ENCODE measurements at regions not wholly inside any gene's neighbourhood (a gene's known extent, or its start where the extent isn't known, plus 50 kb on each side); places are given as distances from the start of the nearest gene placed in this dataset.

GRCh38 chr13:85575110-85575509, 224.1 kb downstream of the SLITRK6 start:
- TF ChIP-seq CTCF (IDR thresholded peaks at IDR 0.05) (no peak), EZH2phosphoT487 (IDR thresholded peaks at IDR 0.05) (no peak), EZH2 (IDR thresholded peaks at IDR 0.05) (no peak)
- H3K9me3 Mint-ChIP-seq, result peaks cover 2% of the 10 kb centered on the region
- Histone ChIP-seq H3K9me3 (ENCODE audit: low read depth) (no peaks in the 10 kb centered on the region), H3K79me2 (ENCODE audit: low read depth) (no peaks in the 10 kb centered on the region), H3K9ac (no peak overlapping the region), H3K27ac (no peak overlapping the region), H4K20me1 (ENCODE audit: low read depth) (no peaks in the 10 kb centered on the region), H3K4me2 (no peak overlapping the region), H2AFZ (replicated peaks) (no peak overlapping the region), H3F3A (ENCODE audit: low read depth) (no peaks in the 10 kb centered on the region), H3K4me1 (no peaks in the 10 kb centered on the region), H3K4me3 (no peak overlapping the region), H3K27me3 (no peaks in the 10 kb centered on the region), H3K36me3 (no peaks in the 10 kb centered on the region)
- no peaks in the 10 kb centered on the region for H3K4me1 Mint-ChIP-seq
- H3K36me3 Mint-ChIP-seq, result no peaks in the 10 kb centered on the region
- H3K27ac Mint-ChIP-seq, result no peak overlapping the region
- H3K4me3 Mint-ChIP-seq, result no peak overlapping the region
- no peak for DNase-seq (ENCODE audit: low spot score)
- no peaks in the 10 kb centered on the region for H3K27me3 Mint-ChIP-seq (ENCODE audit: insufficient read depth, low read depth)

- H3K27ac ChIP-seq, result no peak overlapping the region
- H3F3A ChIP-seq (ENCODE audit: low read depth), result no peaks in the 10 kb centered on the region
- H4K20me1 ChIP-seq (ENCODE audit: low read depth), result no peaks in the 10 kb centered on the region
- Mint-ChIP-seq H3K27ac (no peak overlapping the region), H3K9me3 (peaks cover 2% of the 10 kb centered on the region), H3K4me1 (peaks cover 6% of the 10 kb centered on the region), H3K36me3 (no peaks in the 10 kb centered on the region), H3K4me3 (no peak overlapping the region), H3K27me3 (ENCODE audit: insufficient read depth, low read depth) (no peaks in the 10 kb centered on the region)
- no peaks in the 10 kb centered on the region for H3K27me3 ChIP-seq
- DNase-seq (ENCODE audit: low spot score), result peak; percentile 37
- no peak overlapping the region for H3K9ac ChIP-seq
- no peaks in the 10 kb centered on the region for H3K9me3 ChIP-seq (ENCODE audit: low read depth)
- no peaks in the 10 kb centered on the region for H3K36me3 ChIP-seq
- peaks cover 11% of the 10 kb centered on the region for H3K4me1 ChIP-seq
- no peak overlapping the region for H3K4me3 ChIP-seq
- TF ChIP-seq EZH2phosphoT487 (IDR thresholded peaks at IDR 0.05), result no peak
- no peak for TF ChIP-seq EZH2 (IDR thresholded peaks at IDR 0.05)
- TF ChIP-seq CTCF (IDR thresholded peaks at IDR 0.05), result no peak
- H2AFZ ChIP-seq (replicated peaks), result no peak overlapping the region
- H3K79me2 ChIP-seq (ENCODE audit: low read depth), result no peaks in the 10 kb centered on the region
- no peak overlapping the region for H3K4me2 ChIP-seq
Measured at GRCh38 chr13:85567909-85568308, 231.3 kb downstream of the SLITRK6 start.

- no peaks in the 10 kb centered on the region for H4K20me1 ChIP-seq (ENCODE audit: low read depth)
Measured at GRCh38 chr13:85565652-85566051, 233.6 kb downstream of the SLITRK6 start.

More at GRCh38 chr13:85565652-85566051, 233.6 kb downstream of the SLITRK6 start:
- Mint-ChIP-seq H3K36me3 (no peaks in the 10 kb centered on the region), H3K4me1 (peaks cover 6% of the 10 kb centered on the region), H3K27me3 (ENCODE audit: insufficient read depth, low read depth) (no peaks in the 10 kb centered on the region), H3K27ac (no peak overlapping the region), H3K9me3 (peaks cover 2% of the 10 kb centered on the region), H3K4me3 (no peak overlapping the region)
- no peaks in the 10 kb centered on the region for H3F3A ChIP-seq (ENCODE audit: low read depth)
- H3K9ac ChIP-seq, result no peak overlapping the region
- H3K4me3 ChIP-seq, result no peak overlapping the region
- no peak overlapping the region for H3K27ac ChIP-seq
- H3K27me3 ChIP-seq, result no peaks in the 10 kb centered on the region
- TF ChIP-seq EZH2 (IDR thresholded peaks at IDR 0.05) (no peak), EZH2phosphoT487 (IDR thresholded peaks at IDR 0.05) (no peak), CTCF (IDR thresholded peaks at IDR 0.05) (no peak)
- H3K4me2 ChIP-seq, result no peak overlapping the region
- peaks cover 11% of the 10 kb centered on the region for H3K4me1 ChIP-seq
- no peaks in the 10 kb centered on the region for H3K9me3 ChIP-seq (ENCODE audit: low read depth)
- H3K36me3 ChIP-seq, result no peaks in the 10 kb centered on the region
- H2AFZ ChIP-seq (replicated peaks), result no peak overlapping the region
- no peak for DNase-seq (ENCODE audit: low spot score)
- no peaks in the 10 kb centered on the region for H3K79me2 ChIP-seq (ENCODE audit: low read depth)
